ENCODE measurements at regions not wholly inside any gene's neighbourhood (a gene's known extent, or its start where the extent isn't known, plus 50 kb on each side); places are given as distances from the start of the nearest gene placed in this dataset.

DNA sequence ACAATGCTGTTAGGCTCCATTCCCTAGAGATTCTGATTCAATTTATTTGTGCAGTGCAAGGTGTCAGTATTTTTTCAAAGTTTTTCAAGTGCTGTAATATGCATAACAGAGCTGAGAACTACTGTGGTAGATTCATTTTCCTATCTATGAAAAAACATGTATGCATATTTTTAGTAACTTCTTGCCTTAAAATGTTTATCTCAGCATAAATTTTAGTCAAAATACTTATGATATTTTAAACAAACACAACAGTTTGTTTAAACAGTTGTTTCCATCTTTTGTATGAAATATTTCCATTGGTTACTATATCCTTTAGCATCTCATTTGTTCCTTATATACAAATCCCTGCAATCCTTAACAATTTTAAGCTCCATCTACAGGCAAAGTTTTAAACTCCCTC is 624.8 kb upstream of the ADGRL3 start:
- TF ChIP-seq EZH2phosphoT487 (IDR thresholded peaks at IDR 0.05; ENCODE audit: low read depth, severe bottlenecking, unreplicated experiment) = no peak
- TF ChIP-seq, protein P1, sequence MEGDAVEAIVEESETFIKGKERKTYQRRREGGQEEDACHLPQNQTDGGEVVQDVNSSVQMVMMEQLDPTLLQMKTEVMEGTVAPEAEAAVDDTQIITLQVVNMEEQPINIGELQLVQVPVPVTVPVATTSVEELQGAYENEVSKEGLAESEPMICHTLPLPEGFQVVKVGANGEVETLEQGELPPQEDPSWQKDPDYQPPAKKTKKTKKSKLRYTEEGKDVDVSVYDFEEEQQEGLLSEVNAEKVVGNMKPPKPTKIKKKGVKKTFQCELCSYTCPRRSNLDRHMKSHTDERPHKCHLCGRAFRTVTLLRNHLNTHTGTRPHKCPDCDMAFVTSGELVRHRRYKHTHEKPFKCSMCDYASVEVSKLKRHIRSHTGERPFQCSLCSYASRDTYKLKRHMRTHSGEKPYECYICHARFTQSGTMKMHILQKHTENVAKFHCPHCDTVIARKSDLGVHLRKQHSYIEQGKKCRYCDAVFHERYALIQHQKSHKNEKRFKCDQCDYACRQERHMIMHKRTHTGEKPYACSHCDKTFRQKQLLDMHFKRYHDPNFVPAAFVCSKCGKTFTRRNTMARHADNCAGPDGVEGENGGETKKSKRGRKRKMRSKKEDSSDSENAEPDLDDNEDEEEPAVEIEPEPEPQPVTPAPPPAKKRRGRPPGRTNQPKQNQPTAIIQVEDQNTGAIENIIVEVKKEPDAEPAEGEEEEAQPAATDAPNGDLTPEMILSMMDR (IDR thresholded peaks at IDR 0.05; ENCODE audit: poor library complexity) = no peak

Measured in hepatocyte (in vitro differentiated cells).